ENCODE measurements at regions not wholly inside any gene's neighbourhood (a gene's known extent, or its start where the extent isn't known, plus 50 kb on each side); places are given as distances from the start of the nearest gene placed in this dataset.
"Not testable (repeated sequence)": the region's sequence is repeated elsewhere in the genome, so short reads cannot be mapped to it uniquely, and the experiment has no call there.

GRCh38 chr3:153400641-153401040 is 238.6 kb downstream of the RAP2B start:
- Histone ChIP-seq H3K4me3 (ENCODE audit: low read length) (no peak overlapping the region), H3K4me2 (ENCODE audit: low read length) (no peak overlapping the region), H3K27ac (ENCODE audit: low read depth, low read length) (no peak overlapping the region)

GRCh38 chr3:153404157-153404556 is 242.1 kb downstream of the RAP2B start:
- Histone ChIP-seq H3K9me2 (replicated peaks; ENCODE audit: control insufficient read depth, low read length) (no peaks in the 10 kb centered on the region), H3K36me3 (ENCODE audit: control insufficient read depth, low read length) (no peaks in the 10 kb centered on the region), H3K79me2 (ENCODE audit: control insufficient read depth, low read length) (no peaks in the 10 kb centered on the region), H3K27me3 (ENCODE audit: control insufficient read depth, low read length) (no peaks in the 10 kb centered on the region), H3F3A (ENCODE audit: control insufficient read depth, insufficient read depth) (no peaks in the 10 kb centered on the region), H3K4me1 (ENCODE audit: control insufficient read depth, low read length) (no peaks in the 10 kb centered on the region), H3K4me3 (ENCODE audit: low read length) (no peak overlapping the region), H3K9me3 (ENCODE audit: control insufficient read depth, insufficient read depth, low read length) (no peaks in the 10 kb centered on the region), H3K27ac (ENCODE audit: low read depth, low read length) (no peak overlapping the region), H4K20me1 (ENCODE audit: control insufficient read depth, insufficient read depth, low read depth, low read length) (no peaks in the 10 kb centered on the region), H3K4me2 (ENCODE audit: low read length) (no peak overlapping the region)
- TF ChIP-seq EZH2phosphoT487 (IDR thresholded peaks at IDR 0.05; ENCODE audit: borderline replicate concordance, low read length) (no peak), CTCF (IDR thresholded peaks at IDR 0.05; ENCODE audit: low read depth, low read length, poor library complexity, severe bottlenecking) (no peak)

More at GRCh38 chr3:153400641-153401040, 238.6 kb downstream of the RAP2B start:
- Histone ChIP-seq H3K9me3 (ENCODE audit: control insufficient read depth, insufficient read depth, low read length) (no peaks in the 10 kb centered on the region), H3K27me3 (ENCODE audit: control insufficient read depth, low read length) (no peaks in the 10 kb centered on the region), H3K4me1 (ENCODE audit: control insufficient read depth, low read length) (no peaks in the 10 kb centered on the region), H3K9me2 (replicated peaks; ENCODE audit: control insufficient read depth, low read length) (no peaks in the 10 kb centered on the region), H3F3A (ENCODE audit: control insufficient read depth, insufficient read depth) (no peaks in the 10 kb centered on the region), H3K79me2 (ENCODE audit: control insufficient read depth, low read length) (no peaks in the 10 kb centered on the region), H3K36me3 (ENCODE audit: control insufficient read depth, low read length) (no peaks in the 10 kb centered on the region), H4K20me1 (ENCODE audit: control insufficient read depth, insufficient read depth, low read depth, low read length) (no peaks in the 10 kb centered on the region)
- TF ChIP-seq CTCF (IDR thresholded peaks at IDR 0.05; ENCODE audit: low read depth, low read length, poor library complexity, severe bottlenecking) (no peak), EZH2phosphoT487 (IDR thresholded peaks at IDR 0.05; ENCODE audit: borderline replicate concordance, low read length) (no peak)

GRCh38 chr3:153405320-153405719 is 243.3 kb downstream of the RAP2B start:
- H3K4me3 ChIP-seq (ENCODE audit: low read length); H3K27ac ChIP-seq (ENCODE audit: low read depth, low read length); H3F3A ChIP-seq (ENCODE audit: control insufficient read depth, insufficient read depth); H3K9me3 ChIP-seq (ENCODE audit: control insufficient read depth, insufficient read depth, low read length); H3K79me2 ChIP-seq (ENCODE audit: control insufficient read depth, low read length); H3K4me1 ChIP-seq (ENCODE audit: control insufficient read depth, low read length); H3K4me2 ChIP-seq (ENCODE audit: low read length); H3K27me3 ChIP-seq (ENCODE audit: control insufficient read depth, low read length); H3K9me2 ChIP-seq (replicated peaks; ENCODE audit: control insufficient read depth, low read length); H3K36me3 ChIP-seq (ENCODE audit: control insufficient read depth, low read length); H4K20me1 ChIP-seq (ENCODE audit: control insufficient read depth, insufficient read depth, low read depth, low read length): not testable (repeated sequence)

- Histone ChIP-seq H3K9me3 (ENCODE audit: control insufficient read depth, insufficient read depth, low read length) (no peaks in the 10 kb centered on the region), H3K4me1 (ENCODE audit: control insufficient read depth, low read length) (no peaks in the 10 kb centered on the region), H3K4me2 (ENCODE audit: low read length) (no peak overlapping the region), H3K36me3 (ENCODE audit: control insufficient read depth, low read length) (no peaks in the 10 kb centered on the region), H3K4me3 (ENCODE audit: low read length) (no peak overlapping the region), H3K27ac (ENCODE audit: low read depth, low read length) (no peak overlapping the region), H3K79me2 (ENCODE audit: control insufficient read depth, low read length) (no peaks in the 10 kb centered on the region), H3K27me3 (ENCODE audit: control insufficient read depth, low read length) (no peaks in the 10 kb centered on the region), H4K20me1 (ENCODE audit: control insufficient read depth, insufficient read depth, low read depth, low read length) (no peaks in the 10 kb centered on the region), H3K9me2 (replicated peaks; ENCODE audit: control insufficient read depth, low read length) (no peaks in the 10 kb centered on the region), H3F3A (ENCODE audit: control insufficient read depth, insufficient read depth) (no peaks in the 10 kb centered on the region)
- no peak for TF ChIP-seq EZH2phosphoT487 (IDR thresholded peaks at IDR 0.05; ENCODE audit: borderline replicate concordance, low read length)
- no peak for TF ChIP-seq CTCF (IDR thresholded peaks at IDR 0.05; ENCODE audit: low read depth, low read length, poor library complexity, severe bottlenecking)
Measured at GRCh38 chr3:153410517-153410916, 248.5 kb downstream of the RAP2B start.
